ENCODE measurements at regions not wholly inside any gene's neighbourhood (a gene's known extent, or its start where the extent isn't known, plus 50 kb on each side); places are given as distances from the start of the nearest gene placed in this dataset.

DNA sequence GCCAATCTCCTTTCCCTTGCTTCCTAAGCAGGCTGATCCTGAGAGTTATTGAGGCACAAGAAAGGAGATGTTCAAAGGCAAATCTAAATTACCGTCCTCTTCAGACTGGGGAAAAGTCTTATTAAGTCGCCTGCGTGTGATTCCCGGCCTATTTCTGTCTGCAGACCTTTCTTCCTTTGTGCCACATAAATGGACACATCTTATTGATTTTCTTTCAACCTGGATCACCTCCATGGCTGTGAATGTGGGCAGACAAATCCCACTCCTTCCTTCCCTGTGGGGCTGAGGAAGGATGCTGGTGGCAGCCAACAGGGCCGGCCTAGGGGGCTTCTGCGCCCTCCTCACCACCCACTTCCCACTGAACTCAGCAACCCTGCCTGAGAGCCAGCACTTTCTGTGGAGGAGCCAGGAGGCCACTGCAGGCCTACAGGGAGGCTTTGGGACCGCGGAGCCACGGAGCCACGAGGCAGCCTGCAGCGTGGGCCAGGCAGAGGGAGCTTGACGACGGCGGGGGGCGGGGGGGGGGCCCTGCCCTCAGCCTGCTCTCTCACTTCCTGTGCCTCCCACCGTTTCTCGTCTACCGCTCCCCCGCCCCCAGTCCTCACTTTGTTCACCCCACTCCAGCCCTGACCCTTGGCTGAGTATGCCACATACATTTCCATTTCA, 73.6 kb upstream of the LMO1 start:
- no peak overlapping the region for H2BK20ac ChIP-seq (ENCODE audit: low read depth, low read length, poor library complexity, severe bottlenecking)
- H3K79me1 ChIP-seq (ENCODE audit: insufficient read depth, low read depth, low read length, poor library complexity, severe bottlenecking) = no peaks in the 10 kb centered on the region
- H2BK12ac ChIP-seq (ENCODE audit: insufficient read length, low read depth, low read length) = no peak overlapping the region
- no peak overlapping the region for H3T11ph ChIP-seq (ENCODE audit: low read length)
- H3K56ac ChIP-seq (ENCODE audit: insufficient read length, low read depth, low read length) = no peak overlapping the region
- H3K4me1 ChIP-seq (ENCODE audit: insufficient read depth, low read length) = no peaks in the 10 kb centered on the region
- no peak overlapping the region for H2BK5ac ChIP-seq (ENCODE audit: insufficient read length, low read length)
- no peak overlapping the region for H3K23ac ChIP-seq (ENCODE audit: insufficient read length, low read depth, low read length)
- H3K27ac ChIP-seq (ENCODE audit: insufficient read length, low read depth, low read length) = no peak overlapping the region
- WGBS (ENCODE audit: extremely low coverage, insufficient read length, low lambda C conversion rate) = no CpG with 5 or more reads among the region's 19 CpGs
- H3K27me3 Mint-ChIP-seq (ENCODE audit: low read depth) = peaks cover 3% of the 10 kb centered on the region; the same call in 1 of the 2 replicates
- H3K4me2 ChIP-seq (ENCODE audit: insufficient read depth, insufficient read length, low read length) = no peak overlapping the region
- H3K79me2 ChIP-seq (ENCODE audit: insufficient read depth, low read length) = no peaks in the 10 kb centered on the region
- TF ChIP-seq, protein P1, sequence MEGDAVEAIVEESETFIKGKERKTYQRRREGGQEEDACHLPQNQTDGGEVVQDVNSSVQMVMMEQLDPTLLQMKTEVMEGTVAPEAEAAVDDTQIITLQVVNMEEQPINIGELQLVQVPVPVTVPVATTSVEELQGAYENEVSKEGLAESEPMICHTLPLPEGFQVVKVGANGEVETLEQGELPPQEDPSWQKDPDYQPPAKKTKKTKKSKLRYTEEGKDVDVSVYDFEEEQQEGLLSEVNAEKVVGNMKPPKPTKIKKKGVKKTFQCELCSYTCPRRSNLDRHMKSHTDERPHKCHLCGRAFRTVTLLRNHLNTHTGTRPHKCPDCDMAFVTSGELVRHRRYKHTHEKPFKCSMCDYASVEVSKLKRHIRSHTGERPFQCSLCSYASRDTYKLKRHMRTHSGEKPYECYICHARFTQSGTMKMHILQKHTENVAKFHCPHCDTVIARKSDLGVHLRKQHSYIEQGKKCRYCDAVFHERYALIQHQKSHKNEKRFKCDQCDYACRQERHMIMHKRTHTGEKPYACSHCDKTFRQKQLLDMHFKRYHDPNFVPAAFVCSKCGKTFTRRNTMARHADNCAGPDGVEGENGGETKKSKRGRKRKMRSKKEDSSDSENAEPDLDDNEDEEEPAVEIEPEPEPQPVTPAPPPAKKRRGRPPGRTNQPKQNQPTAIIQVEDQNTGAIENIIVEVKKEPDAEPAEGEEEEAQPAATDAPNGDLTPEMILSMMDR (conservative IDR thresholded peaks at IDR 0.05) = no peak
- peak overlapping the region in 1 of 3 experiments; percentile 18; a peak in 2 of 7 replicates for H3K27ac Mint-ChIP-seq
- H3K4me1 Mint-ChIP-seq = peaks cover 20 to 47% of the 10 kb centered on the region in 2 experiments
- no peak overlapping the region for H3K4ac ChIP-seq (ENCODE audit: low read depth, low read length)
- H3K9me3 Mint-ChIP-seq = no peaks in the 10 kb centered on the region; a peak in 1 of 5 replicates
- H4K5ac ChIP-seq (ENCODE audit: insufficient read length, low read depth, low read length) = no peak overlapping the region
- H4K91ac ChIP-seq (ENCODE audit: insufficient read length, low read depth, low read length) = no peak overlapping the region
- no peak overlapping the region for H4K8ac ChIP-seq (replicated peaks; ENCODE audit: insufficient read length, low read depth, low read length)
- no peak overlapping the region for H2BK15ac ChIP-seq (ENCODE audit: low read depth, low read length)
- no peaks in the 10 kb centered on the region for H3K27me3 ChIP-seq (ENCODE audit: insufficient read depth, low read length)
- H3K23me2 ChIP-seq (ENCODE audit: insufficient read length, low read depth, low read length, poor library complexity, severe bottlenecking) = no peaks in the 10 kb centered on the region
- no peak overlapping the region for H2AFZ ChIP-seq (ENCODE audit: low read length)
- H2BK120ac ChIP-seq (ENCODE audit: low read depth, low read length, poor library complexity, severe bottlenecking) = no peak overlapping the region
- H4K20me1 ChIP-seq (ENCODE audit: control insufficient read depth, insufficient read depth, insufficient read length) = no peaks in the 10 kb centered on the region
- no peak overlapping the region for H3K18ac ChIP-seq (ENCODE audit: insufficient read length, low read depth, low read length)
- H3K36me3 Mint-ChIP-seq (ENCODE audit: insufficient read depth in 1 of 3, low read depth in 3 of 3) = no peaks in the 10 kb centered on the region
- no peak for DNase-seq
- H3K9me3 ChIP-seq (ENCODE audit: control insufficient read depth, low read depth, low read length) = no peaks in the 10 kb centered on the region
- no peak overlapping the region; the same call in 1 of the 2 replicates for H3K14ac ChIP-seq (ENCODE audit: insufficient read depth, low read length)
- H2AK5ac ChIP-seq (ENCODE audit: insufficient read length, low read length) = no peak overlapping the region
- H3K4me3 Mint-ChIP-seq = no peak overlapping the region
- no peak overlapping the region for H3K9ac ChIP-seq (ENCODE audit: extremely low read depth, insufficient read length, low read length)

Measured in H9 (cell line).